HepG2 (cell line): ENCODE measurements at regions not wholly inside any gene's neighbourhood (a gene's known extent, or its start where the extent isn't known, plus 50 kb on each side); places are given as distances from the start of the nearest gene placed in this dataset.

Experiments
- ATAC-seq: fragments of 200-7000 bp; cut with Tn5 transposase; 3 replicates; pipeline ENCODE4 v1.9.1; 2020; ENCODE audit warnings: mild to moderate bottlenecking, moderate library complexity
- BruUV-seq: library from RNA; stranded (reverse); fragments of 400-500 nt; replicated peaks from 2 replicates; lab custom pipeline; 2021; lab: Mats Ljungman, UMichigan
- CTCF ChIA-PET: fragments of 300-600 bp; formaldehyde crosslinking; extraction: SDS; loops from one replicate; lab custom pipeline; 2021; ENCODE audit warnings: low total read pairs, inconsistent platforms, low intra/inter-chr PET ratio; lab: Yijun Ruan, JAX
- POLR2A ChIA-PET: fragments of 350-600 bp; sonication (Branson Sonifier 250); formaldehyde crosslinking; loops from one replicate; lab custom pipeline; 2020; ENCODE audit warnings: antibody characterized with exemption, inconsistent platforms; lab: Yijun Ruan, JAX
- DNase-seq: peaks from one replicate; pipeline ENCODE4 v3.0.0-alpha.2; 2015; ENCODE audit warnings: low spot score
- FAIRE-seq: peaks from 3 replicates; lab custom pipeline; 2011; peaks lifted over from hg19 to GRCh38; lab: Jason Lieb, UNC
- H2AFZ ChIP-seq: one replicate; pipeline ENCODE4 v1.6.1; 2011; ENCODE audit warnings: low read length, inconsistent platforms
- H3K27ac ChIP-seq: fragments of 300-600 bp; 3 replicates; pipeline ENCODE4 v1.8.0; 2011; ENCODE audit warnings: mixed run types, mild to moderate bottlenecking, mixed read lengths, low read length, inconsistent platforms; ENCODE audit not compliant: insufficient read depth; ENCODE audit errors: extremely low read length
- H3K27me3 ChIP-seq, 2 experiments: fragments of 200-600 bp in 1 of 2; 2 replicates in 1 of 2; 3 replicates in 1 of 2; pipeline versions ENCODE4 v1.6.0 to v1.8.0; 2011; ENCODE audit warnings: low read length in 2 of 2, mild to moderate bottlenecking in 2 of 2, moderate library complexity in 2 of 2, inconsistent platforms in 1 of 2; ENCODE audit not compliant: insufficient read depth in 2 of 2, control insufficient read depth in 1 of 2
- H3K36me3 ChIP-seq, 2 experiments: fragments of 200-600 bp in 1 of 2; replicated peaks in 1 of 2; 2 replicates in 1 of 2; 3 replicates in 1 of 2; pipeline versions ENCODE4 v1.5.1 to v1.8.0; 2011; ENCODE audit warnings: low read length in 2 of 2, inconsistent platforms in 1 of 2; ENCODE audit not compliant: insufficient read depth in 2 of 2, control insufficient read depth in 1 of 2
- H3K4me1 ChIP-seq: 2 replicates; pipeline ENCODE4 v1.5.1; 2012; ENCODE audit warnings: low read length, inconsistent platforms; ENCODE audit not compliant: insufficient read depth
- H3K4me2 ChIP-seq: 2 replicates; pipeline ENCODE4 v1.6.0; 2011; ENCODE audit warnings: low read depth, low read length, inconsistent platforms
- H3K4me3 ChIP-seq, 3 experiments: fragments of 200-600 bp in 1 of 3; sonication (generic), shearing (Covaris generic) in 1 of 3; replicated peaks in 1 of 3; 2 replicates each; pipeline ENCODE4 v1.5.1; 2011 to 2016; ENCODE audit warnings: low read length in 3 of 3, inconsistent platforms in 2 of 3, low read depth in 2 of 3, mild to moderate bottlenecking in 2 of 3, control low read depth in 1 of 3, mixed read lengths in 1 of 3; ENCODE audit not compliant: insufficient read depth in 1 of 3
- H3K79me2 ChIP-seq: one replicate; pipeline ENCODE4 v1.6.1; 2011; ENCODE audit warnings: low read length, inconsistent platforms; ENCODE audit not compliant: insufficient read depth
- H3K9ac ChIP-seq: 2 replicates; pipeline ENCODE4 v1.6.0; 2011; ENCODE audit warnings: mild to moderate bottlenecking, low read depth, low read length, inconsistent platforms; ENCODE audit not compliant: insufficient read depth
- H3K9me3 ChIP-seq: 2 replicates; pipeline ENCODE4 v1.5.1; 2012; ENCODE audit warnings: mild to moderate bottlenecking, low read length
- H4K20me1 ChIP-seq: 2 replicates; pipeline ENCODE4 v1.6.0; 2011; ENCODE audit warnings: inconsistent platforms, mild to moderate bottlenecking, low read length, moderate library complexity; ENCODE audit not compliant: insufficient read depth
- CTCF ChIP-seq: sonication (generic); formaldehyde crosslinking; IDR thresholded peaks from 2 replicates; pipeline ENCODE4 v1.5.0; 2020; ENCODE audit warnings: mild to moderate bottlenecking, missing genetic modification reagents, moderate library complexity
- HCFC1 ChIP-seq: fragments of 150-350 bp; IDR thresholded peaks from 2 replicates; pipeline ENCODE4 v1.6.1; 2014; ENCODE audit warnings: low read depth, low read length
- PATZ1 ChIP-seq: sonication (generic); formaldehyde crosslinking; IDR thresholded peaks from 2 replicates; pipeline ENCODE4 v1.4.0; 2020; ENCODE audit warnings: missing genetic modification reagents
- STAG1 ChIP-seq: sonication (generic); formaldehyde crosslinking; IDR thresholded peaks from 2 replicates; pipeline ENCODE4 v1.4.0; 2020; ENCODE audit warnings: missing genetic modification reagents
- TEAD3 ChIP-seq: optimal IDR thresholded peaks from 2 replicates; pipeline ENCODE3; 2016; ENCODE audit warnings: borderline replicate concordance
- ZNF687 ChIP-seq: sonication (generic); formaldehyde crosslinking; IDR thresholded peaks from 2 replicates; pipeline ENCODE4 v1.5.1; 2020; ENCODE audit warnings: mild to moderate bottlenecking, missing genetic modification reagents, moderate library complexity
- ZNF768 ChIP-seq: sonication (generic); formaldehyde crosslinking; IDR thresholded peaks from 2 replicates; pipeline ENCODE4 v1.4.0; 2020; ENCODE audit warnings: missing genetic modification reagents
- ZXDC ChIP-seq: sonication (generic); formaldehyde crosslinking; IDR thresholded peaks from 2 replicates; pipeline ENCODE4 v1.5.0; 2020; ENCODE audit warnings: mild to moderate bottlenecking, missing genetic modification reagents
- WGBS: methylation state at CpG from one replicate; pipeline ENCODE4 v1.1.6; 2017; ENCODE audit warnings: low lambda C conversion rate; 5-methylcytosine and 5-hydroxymethylcytosine counted together
- in situ Hi-C: cut with HindIII; loops from 2 replicates; pipeline ENCODE4 v1.10.0; 2017; ENCODE audit warnings: low pct_unique_long_range_greater_than_20kb; ENCODE audit not compliant: extremely low pct_ligation_motif_present
- intact Hi-C: fragments of 100-400 bp; cut with micrococcal nuclease; formaldehyde crosslinking; loops from one replicate; pipeline ENCODE4 v1.10.0; 2022; ENCODE audit not compliant: unreplicated experiment

DNA sequence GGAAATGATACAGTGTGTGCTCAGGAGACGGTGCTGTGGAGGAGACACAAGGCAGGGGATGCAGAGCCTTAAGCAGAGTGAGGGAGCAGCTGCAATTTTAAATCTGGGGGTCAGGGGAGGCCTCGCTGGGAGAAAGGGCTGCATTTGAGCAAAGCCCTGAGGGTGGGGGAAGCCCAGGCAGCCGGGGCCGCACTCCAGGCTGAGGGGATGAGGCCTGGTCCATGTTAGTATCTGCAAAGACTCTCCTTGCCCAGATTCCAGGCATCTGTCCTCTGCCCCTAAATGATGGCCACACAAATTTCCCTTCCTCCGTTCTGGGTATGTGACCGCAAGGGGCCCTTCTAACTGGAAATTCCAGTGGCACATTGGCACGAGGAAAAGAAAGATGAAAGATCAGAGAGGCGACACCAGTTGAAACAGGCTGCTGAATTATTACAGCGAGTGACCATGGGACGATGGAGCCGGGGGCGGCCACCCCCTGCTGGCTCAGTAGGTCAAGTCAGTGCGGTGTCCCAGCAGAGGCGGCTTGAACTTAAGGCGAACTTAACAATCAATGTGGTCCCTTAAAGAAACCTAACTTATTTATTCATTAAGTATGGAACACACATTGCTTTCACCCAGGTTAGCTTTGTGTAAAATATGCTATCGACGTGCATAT is 62.3 kb upstream of the KAT6B start:
- peak; percentile 26 for DNase-seq
- no peaks in the 10 kb centered on the region for H3K9me3 ChIP-seq
- TF ChIP-seq STAG1 (CRISPR knock-in tag) (peak; percentile 47), CTCF (peak; percentile 45), PATZ1 (CRISPR knock-in tag) (peak; percentile 40), ZXDC (CRISPR knock-in tag) (no peak), TEAD3 (peak; percentile 25), ZNF768 (CRISPR knock-in tag) (peak; percentile 55; the same call in 1 of the 2 replicates), HCFC1 (no peak), ZNF687 (CRISPR knock-in tag) (peak; percentile 26; the same call in 1 of the 2 replicates)
- TF ChIP-seq, all 625 proteins: peak for 6
- Histone ChIP-seq H3K79me2 (no peaks in the 10 kb centered on the region), H2AFZ (no peak overlapping the region), H3K27me3 (peaks cover 0 to 7% of the 10 kb centered on the region in 2 experiments; a peak in 1 of 5 replicates), H3K27ac (no peak overlapping the region), H4K20me1 (no peaks in the 10 kb centered on the region), H3K4me3 (peak overlapping the region in 1 of 3 experiments; percentile 50; a peak in 1 of 6 replicates), H3K9ac (no peak overlapping the region), H3K4me2 (peak overlapping the region; percentile 72), H3K4me1 (peaks cover 36% of the 10 kb centered on the region), H3K36me3 (no peaks in the 10 kb centered on the region)
- intact Hi-C loops (loop anchor here (10.0 kb wide), 2 partner anchors 61 to 261 kb away; partner anchors contain the start of gene KAT6B), in situ Hi-C loops (no loop called here)
- POLR2A ChIA-PET, result no interaction called here
- 15% methylated on average over 17 of the region's 17 CpGs for WGBS
- peak; percentile 80 for ATAC-seq
- FAIRE-seq, result no peak
- CTCF ChIA-PET, result no interaction called here
- no TSS peak for BruUV-seq
